ENCODE measurements at regions not wholly inside any gene's neighbourhood (a gene's known extent, or its start where the extent isn't known, plus 50 kb on each side); places are given as distances from the start of the nearest gene placed in this dataset.

GRCh38 chr6:10033223-10033829, 381.5 kb downstream of the TFAP2A start:
- ATAC-seq (ENCODE audit: low read depth) (peak; percentile 85), DNase-seq (ENCODE audit: low spot score) (no peak)
- H3K27me3 ChIP-seq (ENCODE audit: insufficient read depth, poor library complexity, severe bottlenecking): no peaks in the 10 kb centered on the region
- TF ChIP-seq, protein P1, sequence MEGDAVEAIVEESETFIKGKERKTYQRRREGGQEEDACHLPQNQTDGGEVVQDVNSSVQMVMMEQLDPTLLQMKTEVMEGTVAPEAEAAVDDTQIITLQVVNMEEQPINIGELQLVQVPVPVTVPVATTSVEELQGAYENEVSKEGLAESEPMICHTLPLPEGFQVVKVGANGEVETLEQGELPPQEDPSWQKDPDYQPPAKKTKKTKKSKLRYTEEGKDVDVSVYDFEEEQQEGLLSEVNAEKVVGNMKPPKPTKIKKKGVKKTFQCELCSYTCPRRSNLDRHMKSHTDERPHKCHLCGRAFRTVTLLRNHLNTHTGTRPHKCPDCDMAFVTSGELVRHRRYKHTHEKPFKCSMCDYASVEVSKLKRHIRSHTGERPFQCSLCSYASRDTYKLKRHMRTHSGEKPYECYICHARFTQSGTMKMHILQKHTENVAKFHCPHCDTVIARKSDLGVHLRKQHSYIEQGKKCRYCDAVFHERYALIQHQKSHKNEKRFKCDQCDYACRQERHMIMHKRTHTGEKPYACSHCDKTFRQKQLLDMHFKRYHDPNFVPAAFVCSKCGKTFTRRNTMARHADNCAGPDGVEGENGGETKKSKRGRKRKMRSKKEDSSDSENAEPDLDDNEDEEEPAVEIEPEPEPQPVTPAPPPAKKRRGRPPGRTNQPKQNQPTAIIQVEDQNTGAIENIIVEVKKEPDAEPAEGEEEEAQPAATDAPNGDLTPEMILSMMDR (IDR thresholded peaks at IDR 0.05; ENCODE audit: poor library complexity, severe bottlenecking): no peak
- H3K4me1 ChIP-seq (ENCODE audit: insufficient read depth, poor library complexity, severe bottlenecking): no peaks in the 10 kb centered on the region
- H3K4me3 ChIP-seq (ENCODE audit: severe bottlenecking): no peak overlapping the region
- peak overlapping the region; percentile 34 for H3K27ac ChIP-seq (ENCODE audit: poor library complexity, severe bottlenecking)
- no peaks in the 10 kb centered on the region for H3K9me3 ChIP-seq (ENCODE audit: severe bottlenecking)
- no peaks in the 10 kb centered on the region for H3K36me3 ChIP-seq (ENCODE audit: low read depth)

DNA sequence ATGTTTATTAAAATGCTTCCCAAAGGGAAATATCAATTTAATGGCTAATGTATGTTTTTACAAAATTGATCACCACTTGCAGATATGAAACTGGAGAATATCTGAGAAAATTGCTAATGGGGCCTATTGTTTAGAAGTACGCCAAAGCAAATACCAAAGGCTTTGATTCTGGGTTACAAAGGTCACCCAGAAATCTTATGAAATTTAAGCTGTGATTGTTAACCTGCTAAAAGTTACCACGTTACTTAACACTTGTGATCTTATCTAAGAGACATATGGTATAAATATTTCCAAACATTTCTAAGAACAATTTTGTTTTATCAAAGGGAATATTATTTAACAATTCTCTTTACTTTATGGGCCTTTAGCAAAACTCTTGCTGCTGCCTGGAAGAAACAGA, 383.3 kb downstream of the TFAP2A start:
- no peaks in the 10 kb centered on the region for H3K9me3 ChIP-seq (ENCODE audit: severe bottlenecking)
- TF ChIP-seq, protein P1 (IDR thresholded peaks at IDR 0.05; ENCODE audit: poor library complexity, severe bottlenecking): no peak

GRCh38 chr6:10030942-10031537, 383.8 kb downstream of the TFAP2A start:
- no peak overlapping the region for H3K4me3 ChIP-seq (ENCODE audit: severe bottlenecking)
- TF ChIP-seq, protein P1 (IDR thresholded peaks at IDR 0.05; ENCODE audit: poor library complexity, severe bottlenecking): peak; percentile 68
- DNase-seq (ENCODE audit: low spot score): no peak
- no peaks in the 10 kb centered on the region for H3K36me3 ChIP-seq (ENCODE audit: low read depth)
- H3K4me1 ChIP-seq (ENCODE audit: insufficient read depth, poor library complexity, severe bottlenecking): no peaks in the 10 kb centered on the region
- H3K9me3 ChIP-seq (ENCODE audit: severe bottlenecking): no peaks in the 10 kb centered on the region
- no peak overlapping the region for H3K27ac ChIP-seq (ENCODE audit: poor library complexity, severe bottlenecking)
- ATAC-seq (ENCODE audit: low read depth): no peak
- no peaks in the 10 kb centered on the region for H3K27me3 ChIP-seq (ENCODE audit: insufficient read depth, poor library complexity, severe bottlenecking)

More for the DNA sequence above, 383.3 kb downstream of the TFAP2A start:
- ATAC-seq (ENCODE audit: low read depth) (no peak), DNase-seq (ENCODE audit: low spot score) (no peak)
- Histone ChIP-seq H3K4me1 (ENCODE audit: insufficient read depth, poor library complexity, severe bottlenecking) (no peaks in the 10 kb centered on the region), H3K36me3 (ENCODE audit: low read depth) (no peaks in the 10 kb centered on the region), H3K27ac (ENCODE audit: poor library complexity, severe bottlenecking) (no peak overlapping the region), H3K27me3 (ENCODE audit: insufficient read depth, poor library complexity, severe bottlenecking) (no peaks in the 10 kb centered on the region), H3K4me3 (ENCODE audit: severe bottlenecking) (no peak overlapping the region)

DNA sequence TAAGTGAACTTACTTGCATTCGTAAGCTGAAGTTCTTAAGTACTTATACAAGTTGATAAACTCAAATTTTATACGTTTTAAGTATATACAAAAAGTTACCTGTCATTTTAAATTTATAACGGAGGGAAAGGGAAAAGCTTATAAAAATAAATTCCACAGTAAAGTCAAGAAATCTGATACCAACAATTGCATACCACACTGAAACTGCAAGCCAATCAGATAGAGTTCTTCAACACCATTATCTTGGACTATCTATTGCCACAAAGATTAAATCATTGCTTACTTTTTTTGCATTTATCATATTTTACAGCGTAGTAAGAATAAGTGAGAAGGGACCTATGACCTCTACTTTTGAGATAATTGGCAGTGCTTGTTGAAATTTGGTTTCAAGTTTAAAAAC, 386.7 kb downstream of the TFAP2A start:
- H3K36me3 ChIP-seq (ENCODE audit: low read depth): no peaks in the 10 kb centered on the region
- TF ChIP-seq, protein P1 (IDR thresholded peaks at IDR 0.05; ENCODE audit: poor library complexity, severe bottlenecking): no peak
- DNase-seq (ENCODE audit: low spot score): no peak
- H3K27me3 ChIP-seq (ENCODE audit: insufficient read depth, poor library complexity, severe bottlenecking): no peaks in the 10 kb centered on the region
- no peaks in the 10 kb centered on the region for H3K4me1 ChIP-seq (ENCODE audit: insufficient read depth, poor library complexity, severe bottlenecking)
- no peak for ATAC-seq (ENCODE audit: low read depth)
- H3K4me3 ChIP-seq (ENCODE audit: severe bottlenecking): no peak overlapping the region
- no peak overlapping the region for H3K27ac ChIP-seq (ENCODE audit: poor library complexity, severe bottlenecking)
- H3K9me3 ChIP-seq (ENCODE audit: severe bottlenecking): no peaks in the 10 kb centered on the region

DNA sequence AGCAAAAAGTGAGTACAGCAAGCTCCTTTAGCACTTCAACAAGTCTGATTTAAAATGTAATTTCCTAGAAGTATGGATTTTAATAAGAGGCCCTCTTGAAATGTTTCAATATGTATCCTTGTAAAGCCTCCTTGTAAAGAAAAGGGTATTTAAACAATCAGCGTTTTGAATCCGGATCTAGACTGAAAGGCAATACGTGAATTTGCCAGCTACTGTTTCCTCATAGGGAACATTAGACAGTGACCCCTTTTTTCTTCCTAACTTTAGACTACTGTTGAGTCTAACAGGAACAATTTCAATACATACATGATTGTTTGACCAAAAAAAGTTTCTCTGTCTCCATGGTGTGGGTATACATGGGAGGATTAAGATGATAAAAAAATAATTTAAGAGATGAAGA, 395.0 kb downstream of the TFAP2A start:
- H3K9me3 ChIP-seq (ENCODE audit: severe bottlenecking): no peaks in the 10 kb centered on the region
- ATAC-seq (ENCODE audit: low read depth) (no peak), DNase-seq (ENCODE audit: low spot score) (no peak)
- TF ChIP-seq, protein P1 (IDR thresholded peaks at IDR 0.05; ENCODE audit: poor library complexity, severe bottlenecking): no peak
- no peak overlapping the region for H3K27ac ChIP-seq (ENCODE audit: poor library complexity, severe bottlenecking)
- H3K36me3 ChIP-seq (ENCODE audit: low read depth): no peaks in the 10 kb centered on the region
- no peaks in the 10 kb centered on the region for H3K4me1 ChIP-seq (ENCODE audit: insufficient read depth, poor library complexity, severe bottlenecking)
- no peaks in the 10 kb centered on the region for H3K27me3 ChIP-seq (ENCODE audit: insufficient read depth, poor library complexity, severe bottlenecking)
- H3K4me3 ChIP-seq (ENCODE audit: severe bottlenecking): no peak overlapping the region
